HEK293 (cell line): ENCODE measurements at regions not wholly inside any gene's neighbourhood (a gene's known extent, or its start where the extent isn't known, plus 50 kb on each side); places are given as distances from the start of the nearest gene placed in this dataset.

Experiments used
- CTCF ChIA-PET: fragments of 350-600 bp; formaldehyde crosslinking; extraction: SDS; loops from one replicate; lab custom pipeline; 2021; ENCODE audit warnings: antibody characterized with exemption; lab: Yijun Ruan, JAX
- POLR2A ChIA-PET: fragments of 300-600 bp; formaldehyde crosslinking; extraction: SDS; loops from one replicate; lab custom pipeline; 2020; ENCODE audit warnings: antibody characterized with exemption, inconsistent platforms; lab: Yijun Ruan, JAX
- H3K27ac ChIP-seq: fragments of 200-500 bp; sonication (Bioruptor generic); 2 replicates; pipeline ENCODE4 v1.5.1; 2014; ENCODE audit warnings: low read depth, low read length, control low read depth, inconsistent platforms; ENCODE audit errors: extremely low read depth
- H3K36me3 ChIP-seq, 2 experiments: fragments of 200-500 bp in 1 of 2; sonication (Bioruptor generic) in 1 of 2; 1 replicate in 1 of 2; 2 replicates in 1 of 2; pipeline ENCODE4 v1.5.1; 2014 to 2017; ENCODE audit warnings: inconsistent platforms in 2 of 2, low read length in 2 of 2; ENCODE audit not compliant: control insufficient read depth in 2 of 2, insufficient read depth in 1 of 2
- H3K4me1 ChIP-seq: fragments of 200-500 bp; sonication (Bioruptor generic); 2 replicates; pipeline ENCODE4 v1.5.1; 2014; ENCODE audit warnings: mild to moderate bottlenecking, low read length, inconsistent platforms; ENCODE audit not compliant: control insufficient read depth, insufficient read depth
- H3K4me3 ChIP-seq: 2 replicates; pipeline ENCODE4 v1.5.1; 2011; ENCODE audit warnings: low read depth, mild to moderate bottlenecking, control low read depth, low read length, moderate library complexity
- H3K9me3 ChIP-seq: fragments of 200-500 bp; sonication (Bioruptor generic); 2 replicates; pipeline ENCODE4 v1.5.1; 2014; ENCODE audit warnings: low read depth, low read length, inconsistent platforms; ENCODE audit not compliant: control insufficient read depth, insufficient read depth
- INSM2 ChIP-seq: fragments of 450-650 bp; formaldehyde crosslinking; IDR thresholded peaks from 2 replicates; pipeline ENCODE4 v1.5.1; 2016; ENCODE audit warnings: missing biosample characterization, missing genetic modification characterization
- MZF1 ChIP-seq: fragments of 450-650 bp; formaldehyde crosslinking; IDR thresholded peaks from 2 replicates; pipeline ENCODE4 v1.5.1; 2017; ENCODE audit warnings: missing biosample characterization, missing genetic modification characterization, borderline replicate concordance
- PBX3 ChIP-seq: sonication (generic); formaldehyde crosslinking; IDR thresholded peaks from 2 replicates; pipeline ENCODE4 v1.8.1; 2022; ENCODE audit warnings: mild to moderate bottlenecking, moderate library complexity, missing genetic modification reagents
- SALL2 ChIP-seq: fragments of 450-650 bp; formaldehyde crosslinking; IDR thresholded peaks from 2 replicates; pipeline ENCODE4 v1.5.0; 2017; ENCODE audit warnings: missing biosample characterization, mild to moderate bottlenecking, missing genetic modification characterization, borderline replicate concordance
- ZBTB21 ChIP-seq: fragments of 450-650 bp; formaldehyde crosslinking; IDR thresholded peaks from 2 replicates; pipeline ENCODE4 v1.5.1; 2017; ENCODE audit warnings: missing biosample characterization, missing genetic modification characterization
- ZFP3 ChIP-seq: fragments of 450-650 bp; formaldehyde crosslinking; IDR thresholded peaks from 2 replicates; pipeline ENCODE4 v1.5.1; 2016; ENCODE audit warnings: low read depth, missing biosample characterization, missing genetic modification characterization
- ZNF10 ChIP-seq: fragments of 450-650 bp; formaldehyde crosslinking; IDR thresholded peaks from 2 replicates; pipeline ENCODE4 v1.5.1; 2017; ENCODE audit warnings: missing biosample characterization, missing genetic modification characterization
- ZNF148 ChIP-seq: fragments of 450-650 bp; formaldehyde crosslinking; IDR thresholded peaks from 2 replicates; pipeline ENCODE4 v1.5.0; 2017; ENCODE audit warnings: missing biosample characterization, missing genetic modification characterization, borderline replicate concordance
- ZNF23 ChIP-seq: fragments of 450-650 bp; formaldehyde crosslinking; IDR thresholded peaks from 2 replicates; pipeline ENCODE4 v1.5.1; 2016; ENCODE audit warnings: missing biosample characterization, missing genetic modification characterization, borderline replicate concordance
- ZNF248 ChIP-seq: fragments of 450-650 bp; formaldehyde crosslinking; IDR thresholded peaks from 2 replicates; pipeline ENCODE4 v1.5.1; 2017; ENCODE audit warnings: missing biosample characterization, missing genetic modification characterization
- ZNF394 ChIP-seq: fragments of 450-650 bp; formaldehyde crosslinking; IDR thresholded peaks from 2 replicates; pipeline ENCODE4 v1.5.1; 2016; ENCODE audit warnings: missing biosample characterization, missing genetic modification characterization, mild to moderate bottlenecking, moderate library complexity, borderline replicate concordance
- ZNF423 ChIP-seq: fragments of 450-650 bp; formaldehyde crosslinking; IDR thresholded peaks from 2 replicates; pipeline ENCODE4 v1.5.1; 2016; ENCODE audit warnings: missing biosample characterization, missing genetic modification characterization
- ZNF707 ChIP-seq: fragments of 450-650 bp; formaldehyde crosslinking; IDR thresholded peaks from 2 replicates; pipeline ENCODE4 v1.5.1; 2016; ENCODE audit warnings: missing biosample characterization, missing genetic modification characterization
- ZNF768 ChIP-seq: fragments of 450-650 bp; formaldehyde crosslinking; IDR thresholded peaks from 2 replicates; pipeline ENCODE4 v1.5.1; 2018; ENCODE audit warnings: missing biosample characterization, mild to moderate bottlenecking, missing genetic modification characterization
- ZNF777 ChIP-seq: fragments of 450-650 bp; formaldehyde crosslinking; IDR thresholded peaks from 2 replicates; pipeline ENCODE4 v1.5.1; 2017; ENCODE audit warnings: missing biosample characterization, missing genetic modification characterization, borderline replicate concordance
- ZNF791 ChIP-seq: fragments of 450-650 bp; formaldehyde crosslinking; IDR thresholded peaks from 2 replicates; pipeline ENCODE4 v1.5.1; 2016; ENCODE audit warnings: missing biosample characterization, missing genetic modification characterization
- ZNF830 ChIP-seq: fragments of 450-650 bp; IDR thresholded peaks from 2 replicates; pipeline ENCODE4 v1.5.0; 2018; ENCODE audit warnings: missing biosample characterization, missing genetic modification characterization, low read depth, mild to moderate bottlenecking, moderate library complexity
- ZSCAN16 ChIP-seq: fragments of 450-650 bp; formaldehyde crosslinking; IDR thresholded peaks from 2 replicates; pipeline ENCODE4 v1.5.1; 2016; ENCODE audit warnings: missing biosample characterization, missing genetic modification characterization
- TF ChIP-seq, protein P1 (sequence below): fragments of 450-650 bp; formaldehyde crosslinking; IDR thresholded peaks from 2 replicates; pipeline ENCODE4 v1.5.1; 2016; ENCODE audit warnings: missing biosample characterization, missing genetic modification characterization, low read depth
- TF ChIP-seq, protein P2 (sequence below): fragments of 450-650 bp; formaldehyde crosslinking; IDR thresholded peaks from 2 replicates; pipeline ENCODE4 v1.5.1; 2017; ENCODE audit warnings: missing biosample characterization, mild to moderate bottlenecking, missing genetic modification characterization, moderate library complexity
- TF ChIP-seq, protein P3 (sequence below): fragments of 450-650 bp; formaldehyde crosslinking; IDR thresholded peaks from 2 replicates; pipeline ENCODE4 v1.5.1; 2016; ENCODE audit warnings: missing biosample characterization, missing genetic modification characterization
- TF ChIP-seq, protein P4 (sequence below): fragments of 450-650 bp; formaldehyde crosslinking; IDR thresholded peaks from 2 replicates; pipeline ENCODE4 v1.5.1; 2016; ENCODE audit warnings: missing biosample characterization, missing genetic modification characterization
- TF ChIP-seq, protein P5 (sequence below): fragments of 450-650 bp; formaldehyde crosslinking; IDR thresholded peaks from 2 replicates; pipeline ENCODE4 v1.5.1; 2016; ENCODE audit warnings: missing biosample characterization, missing genetic modification characterization

DNA sequence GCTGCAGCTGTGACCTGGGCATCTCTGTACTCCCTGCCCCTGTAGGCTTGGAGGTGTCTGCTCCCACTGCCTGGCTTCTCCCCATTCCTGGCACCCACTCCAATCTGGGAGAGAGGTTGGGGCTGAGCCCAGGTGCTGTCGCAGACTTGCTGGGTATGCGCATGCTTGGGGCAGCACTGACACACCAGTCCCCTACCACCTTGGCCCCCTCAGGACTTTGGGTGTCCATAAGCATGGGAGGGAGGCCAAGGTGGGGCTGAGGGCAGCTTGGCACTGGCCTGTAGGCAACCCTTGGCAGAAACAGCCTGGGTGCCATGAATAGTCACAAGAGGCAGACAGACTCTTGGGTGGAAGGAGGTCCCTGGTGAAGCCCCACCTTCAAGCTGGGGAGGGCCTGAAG is 136.8 kb downstream of the QPCT start (continued):
- TF ChIP-seq ZFP3 (tag by site-specific recombination) (no peak), ZNF791 (tag by site-specific recombination) (no peak), PBX3 (no peak), ZNF148 (tag by site-specific recombination) (no peak), ZNF10 (tag by site-specific recombination) (no peak), ZNF830 (tag by site-specific recombination) (no peak), ZNF423 (tag by site-specific recombination) (no peak)

- H3K4me1 ChIP-seq = no peaks in the 10 kb centered on the region
- H3K36me3 ChIP-seq = no peaks in the 10 kb centered on the region
- POLR2A ChIA-PET = no interaction called here
- no peak overlapping the region for H3K27ac ChIP-seq
- CTCF ChIA-PET = no interaction called here
- TF ChIP-seq ZBTB21 (tag by site-specific recombination) (no peak), INSM2 (tag by site-specific recombination) (no peak), SALL2 (no peak), ZNF248 (tag by site-specific recombination) (no peak), ZSCAN16 (tag by site-specific recombination) (no peak)
- TF ChIP-seq, protein P1, sequence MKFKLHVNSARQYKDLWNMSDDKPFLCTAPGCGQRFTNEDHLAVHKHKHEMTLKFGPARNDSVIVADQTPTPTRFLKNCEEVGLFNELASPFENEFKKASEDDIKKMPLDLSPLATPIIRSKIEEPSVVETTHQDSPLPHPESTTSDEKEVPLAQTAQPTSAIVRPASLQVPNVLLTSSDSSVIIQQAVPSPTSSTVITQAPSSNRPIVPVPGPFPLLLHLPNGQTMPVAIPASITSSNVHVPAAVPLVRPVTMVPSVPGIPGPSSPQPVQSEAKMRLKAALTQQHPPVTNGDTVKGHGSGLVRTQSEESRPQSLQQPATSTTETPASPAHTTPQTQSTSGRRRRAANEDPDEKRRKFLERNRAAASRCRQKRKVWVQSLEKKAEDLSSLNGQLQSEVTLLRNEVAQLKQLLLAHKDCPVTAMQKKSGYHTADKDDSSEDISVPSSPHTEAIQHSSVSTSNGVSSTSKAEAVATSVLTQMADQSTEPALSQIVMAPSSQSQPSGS = no peak
- TF ChIP-seq, protein P2, sequence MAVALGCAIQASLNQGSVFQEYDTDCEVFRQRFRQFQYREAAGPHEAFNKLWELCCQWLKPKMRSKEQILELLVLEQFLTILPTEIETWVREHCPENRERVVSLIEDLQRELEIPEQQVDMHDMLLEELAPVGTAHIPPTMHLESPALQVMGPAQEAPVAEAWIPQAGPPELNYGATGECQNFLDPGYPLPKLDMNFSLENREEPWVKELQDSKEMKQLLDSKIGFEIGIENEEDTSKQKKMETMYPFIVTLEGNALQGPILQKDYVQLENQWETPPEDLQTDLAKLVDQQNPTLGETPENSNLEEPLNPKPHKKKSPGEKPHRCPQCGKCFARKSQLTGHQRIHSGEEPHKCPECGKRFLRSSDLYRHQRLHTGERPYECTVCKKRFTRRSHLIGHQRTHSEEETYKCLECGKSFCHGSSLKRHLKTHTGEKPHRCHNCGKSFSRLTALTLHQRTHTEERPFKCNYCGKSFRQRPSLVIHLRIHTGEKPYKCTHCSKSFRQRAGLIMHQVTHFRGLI = no peak
- TF ChIP-seq, protein P3, sequence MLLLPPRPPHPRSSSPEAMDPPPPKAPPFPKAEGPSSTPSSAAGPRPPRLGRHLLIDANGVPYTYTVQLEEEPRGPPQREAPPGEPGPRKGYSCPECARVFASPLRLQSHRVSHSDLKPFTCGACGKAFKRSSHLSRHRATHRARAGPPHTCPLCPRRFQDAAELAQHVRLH (tag by site-specific recombination) = no peak
- no peak overlapping the region for H3K4me3 ChIP-seq
- no peaks in the 10 kb centered on the region for H3K9me3 ChIP-seq
These were observed 144.6 kb downstream of the QPCT start for GRCh38 chr2:37489041-37489456.

- Histone ChIP-seq H3K36me3 (no peaks in the 10 kb centered on the region), H3K4me1 (no peaks in the 10 kb centered on the region), H3K27ac (no peak overlapping the region), H3K9me3 (no peaks in the 10 kb centered on the region), H3K4me3 (no peak overlapping the region)
- ChIA-PET POLR2A (no interaction called here), CTCF (interaction anchor here (0.7 kb wide), 1 partner anchor 197 kb away, joined by 3 read pairs; no protein-coding TSS in a partner anchor)
- TF ChIP-seq ZNF394 (tag by site-specific recombination) = no peak
- TF ChIP-seq, protein P4, sequence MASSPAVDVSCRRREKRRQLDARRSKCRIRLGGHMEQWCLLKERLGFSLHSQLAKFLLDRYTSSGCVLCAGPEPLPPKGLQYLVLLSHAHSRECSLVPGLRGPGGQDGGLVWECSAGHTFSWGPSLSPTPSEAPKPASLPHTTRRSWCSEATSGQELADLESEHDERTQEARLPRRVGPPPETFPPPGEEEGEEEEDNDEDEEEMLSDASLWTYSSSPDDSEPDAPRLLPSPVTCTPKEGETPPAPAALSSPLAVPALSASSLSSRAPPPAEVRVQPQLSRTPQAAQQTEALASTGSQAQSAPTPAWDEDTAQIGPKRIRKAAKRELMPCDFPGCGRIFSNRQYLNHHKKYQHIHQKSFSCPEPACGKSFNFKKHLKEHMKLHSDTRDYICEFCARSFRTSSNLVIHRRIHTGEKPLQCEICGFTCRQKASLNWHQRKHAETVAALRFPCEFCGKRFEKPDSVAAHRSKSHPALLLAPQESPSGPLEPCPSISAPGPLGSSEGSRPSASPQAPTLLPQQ (tag by site-specific recombination) = no peak
- TF ChIP-seq ZNF23 (tag by site-specific recombination) = no peak
- TF ChIP-seq ZNF768 (tag by site-specific recombination) = no peak
- TF ChIP-seq MZF1 = no peak
- TF ChIP-seq, protein P5, sequence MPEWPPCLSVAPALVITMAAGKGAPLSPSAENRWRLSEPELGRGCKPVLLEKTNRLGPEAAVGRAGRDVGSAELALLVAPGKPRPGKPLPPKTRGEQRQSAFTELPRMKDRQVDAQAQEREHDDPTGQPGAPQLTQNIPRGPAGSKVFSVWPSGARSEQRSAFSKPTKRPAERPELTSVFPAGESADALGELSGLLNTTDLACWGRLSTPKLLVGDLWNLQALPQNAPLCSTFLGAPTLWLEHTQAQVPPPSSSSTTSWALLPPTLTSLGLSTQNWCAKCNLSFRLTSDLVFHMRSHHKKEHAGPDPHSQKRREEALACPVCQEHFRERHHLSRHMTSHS = no peak
- TF ChIP-seq ZNF707 (tag by site-specific recombination) = no peak
- TF ChIP-seq ZNF248 (tag by site-specific recombination) = no peak
- no peak for TF ChIP-seq ZNF777 (tag by site-specific recombination)
These were observed 145.1 kb downstream of the QPCT start for GRCh38 chr2:37489536-37489935.
